Neural cell (in vitro differentiated cells): ENCODE measurements at regions not wholly inside any gene's neighbourhood (a gene's known extent, or its start where the extent isn't known, plus 50 kb on each side); places are given as distances from the start of the nearest gene placed in this dataset.

Experiments used
- H2AFZ ChIP-seq: fragments of 200-600, 300-800 bp; sonication (generic), shearing (Covaris generic); 2 replicates; pipeline ENCODE4 v1.6.0; 2014; ENCODE audit warnings: low read depth, mild to moderate bottlenecking, antibody characterized with exemption, low read length, moderate library complexity
- H3F3A ChIP-seq: fragments of 200-600 bp; shearing (Covaris generic); 2 replicates; pipeline ENCODE4 v1.6.1; 2016; ENCODE audit warnings: mild to moderate bottlenecking, moderate library complexity, mixed read lengths, antibody characterized with exemption, low read length; ENCODE audit not compliant: insufficient read depth, poor library complexity, severe bottlenecking
- H3K27ac ChIP-seq: fragments of 200-600, 300-800 bp; sonication (generic), shearing (Covaris generic); 2 replicates; pipeline ENCODE4 v1.5.1; 2014; ENCODE audit warnings: mild to moderate bottlenecking, low read length, moderate library complexity
- H3K27me3 ChIP-seq: fragments of 300-800, 200-600 bp; sonication (generic), shearing (Covaris generic); 2 replicates; pipeline ENCODE4 v1.6.0; 2014; ENCODE audit warnings: mild to moderate bottlenecking, low read depth, low read length, moderate library complexity; ENCODE audit not compliant: insufficient read depth
- H3K36me3 ChIP-seq: fragments of 300-800, 200-600 bp; sonication (generic), shearing (Covaris generic); 2 replicates; pipeline ENCODE4 v1.5.1; 2014; ENCODE audit warnings: mild to moderate bottlenecking, antibody characterized with exemption, low read length, moderate library complexity; ENCODE audit not compliant: insufficient read depth
- H3K4me2 ChIP-seq: fragments of 300-800, 200-600 bp; sonication (generic), shearing (Covaris generic); 2 replicates; pipeline ENCODE4 v1.6.0; 2014; ENCODE audit warnings: mild to moderate bottlenecking, low read length
- H3K4me3 ChIP-seq: fragments of 300-800, 200-600 bp; sonication (generic), shearing (Covaris generic); 2 replicates; pipeline ENCODE4 v1.5.1; 2014; ENCODE audit warnings: mild to moderate bottlenecking, low read length, moderate library complexity
- H3K79me2 ChIP-seq: fragments of 200-600 bp; shearing (Covaris generic); replicated peaks from 2 replicates; pipeline ENCODE4 v1.6.0; 2014; ENCODE audit warnings: mild to moderate bottlenecking, low read length, moderate library complexity; ENCODE audit not compliant: insufficient read depth
- H3K9ac ChIP-seq: fragments of 300-800, 200-600 bp; sonication (generic), shearing (Covaris generic); 2 replicates; pipeline ENCODE4 v1.6.1; 2016; ENCODE audit warnings: mild to moderate bottlenecking, low read length, mixed read lengths
- H3K9me2 ChIP-seq: fragments of 200-600 bp; shearing (Covaris generic); 2 replicates; pipeline ENCODE4 v1.6.1; 2016; ENCODE audit warnings: mild to moderate bottlenecking, low read length, mixed read lengths; ENCODE audit not compliant: insufficient read depth
- H3K9me3 ChIP-seq: fragments of 200-600, 300-800 bp; sonication (generic), shearing (Covaris generic); 2 replicates; pipeline ENCODE4 v1.6.1; 2016; ENCODE audit warnings: mild to moderate bottlenecking, mixed run types, low read length, moderate library complexity, mixed read lengths
- H4K20me1 ChIP-seq: fragments of 200-600 bp; shearing (Covaris generic); 2 replicates; pipeline ENCODE4 v1.6.1; 2016; ENCODE audit warnings: mild to moderate bottlenecking, mixed run types; ENCODE audit not compliant: insufficient read depth
- EP300 ChIP-seq: fragments of 450-650 bp; conservative IDR thresholded peaks from 2 replicates; pipeline ENCODE4 v1.6.1; 2014; ENCODE audit warnings: antibody characterized with exemption, mild to moderate bottlenecking, moderate library complexity; ENCODE audit not compliant: poor library complexity, severe bottlenecking
- MXI1 ChIP-seq: fragments of 450-650 bp; conservative IDR thresholded peaks from 2 replicates; pipeline ENCODE4 v1.6.1; 2014; ENCODE audit warnings: antibody characterized with exemption, mild to moderate bottlenecking; ENCODE audit not compliant: poor library complexity, severe bottlenecking
- POLR2AphosphoS5 ChIP-seq: IDR thresholded peaks from 2 replicates; pipeline ENCODE4 v1.6.1; 2012
- RAD21 ChIP-seq: fragments of 450-650 bp; conservative IDR thresholded peaks from 2 replicates; pipeline ENCODE4 v1.6.1; 2014; ENCODE audit warnings: antibody characterized with exemption, mild to moderate bottlenecking, moderate library complexity
- REST ChIP-seq: IDR thresholded peaks from 2 replicates; pipeline ENCODE4 v1.6.1; 2012; ENCODE audit warnings: borderline replicate concordance
- SMC3 ChIP-seq: fragments of 450-650 bp; conservative IDR thresholded peaks from 2 replicates; pipeline ENCODE4 v1.6.1; 2014; ENCODE audit warnings: antibody characterized with exemption, mild to moderate bottlenecking, moderate library complexity; ENCODE audit not compliant: poor library complexity
- TAF1 ChIP-seq: IDR thresholded peaks from 2 replicates; pipeline ENCODE4 v1.6.1; 2012; ENCODE audit warnings: low read depth
- TF ChIP-seq, protein P1 (sequence below): fragments of 450-650 bp; IDR thresholded peaks from 2 replicates; pipeline ENCODE4 v1.5.1; 2014; ENCODE audit warnings: antibody characterized with exemption, mild to moderate bottlenecking, moderate library complexity; ENCODE audit not compliant: poor library complexity, severe bottlenecking

GRCh38 chr3:72332689-72333088 is 515.6 kb downstream of the SHQ1 start:
- Histone ChIP-seq H2AFZ (no peak overlapping the region), H3K4me2 (no peak overlapping the region), H3K27ac (no peak overlapping the region), H4K20me1 (no peaks in the 10 kb centered on the region), H3K79me2 (no peaks in the 10 kb centered on the region), H3K9me2 (no peaks in the 10 kb centered on the region), H3K36me3 (no peaks in the 10 kb centered on the region), H3K9ac (no peak overlapping the region), H3K9me3 (no peaks in the 10 kb centered on the region), H3K4me3 (no peak overlapping the region), H3K27me3 (no peaks in the 10 kb centered on the region), H3F3A (no peaks in the 10 kb centered on the region)
- TF ChIP-seq, protein P1, sequence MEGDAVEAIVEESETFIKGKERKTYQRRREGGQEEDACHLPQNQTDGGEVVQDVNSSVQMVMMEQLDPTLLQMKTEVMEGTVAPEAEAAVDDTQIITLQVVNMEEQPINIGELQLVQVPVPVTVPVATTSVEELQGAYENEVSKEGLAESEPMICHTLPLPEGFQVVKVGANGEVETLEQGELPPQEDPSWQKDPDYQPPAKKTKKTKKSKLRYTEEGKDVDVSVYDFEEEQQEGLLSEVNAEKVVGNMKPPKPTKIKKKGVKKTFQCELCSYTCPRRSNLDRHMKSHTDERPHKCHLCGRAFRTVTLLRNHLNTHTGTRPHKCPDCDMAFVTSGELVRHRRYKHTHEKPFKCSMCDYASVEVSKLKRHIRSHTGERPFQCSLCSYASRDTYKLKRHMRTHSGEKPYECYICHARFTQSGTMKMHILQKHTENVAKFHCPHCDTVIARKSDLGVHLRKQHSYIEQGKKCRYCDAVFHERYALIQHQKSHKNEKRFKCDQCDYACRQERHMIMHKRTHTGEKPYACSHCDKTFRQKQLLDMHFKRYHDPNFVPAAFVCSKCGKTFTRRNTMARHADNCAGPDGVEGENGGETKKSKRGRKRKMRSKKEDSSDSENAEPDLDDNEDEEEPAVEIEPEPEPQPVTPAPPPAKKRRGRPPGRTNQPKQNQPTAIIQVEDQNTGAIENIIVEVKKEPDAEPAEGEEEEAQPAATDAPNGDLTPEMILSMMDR = no peak
- no peak for TF ChIP-seq EP300
- no peak for TF ChIP-seq TAF1
- no peak for TF ChIP-seq REST
- no peak for TF ChIP-seq POLR2AphosphoS5
- no peak for TF ChIP-seq RAD21

DNA sequence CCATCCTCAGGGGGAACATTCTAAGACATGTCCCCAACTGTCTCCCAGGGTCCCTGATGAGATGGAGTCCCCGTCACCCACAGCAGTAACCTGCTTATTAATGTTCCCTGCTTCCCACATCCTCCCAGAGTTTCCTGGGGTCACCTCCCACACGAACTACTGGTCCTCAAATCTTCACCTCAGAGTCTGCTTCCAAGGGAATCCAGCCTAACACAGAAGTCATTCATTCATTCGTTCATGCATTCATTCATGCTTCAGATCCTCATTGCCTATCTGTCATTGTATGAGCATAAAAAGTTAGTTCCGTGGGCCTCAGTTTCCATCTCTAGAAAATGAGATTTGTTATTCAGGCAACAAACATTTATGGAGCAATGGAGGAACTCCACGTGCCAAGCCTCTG is 516.2 kb downstream of the SHQ1 start:
- Histone ChIP-seq H3K27ac (no peak overlapping the region), H2AFZ (no peak overlapping the region), H3K9me2 (no peaks in the 10 kb centered on the region), H3K27me3 (no peaks in the 10 kb centered on the region), H4K20me1 (no peaks in the 10 kb centered on the region), H3K9me3 (no peaks in the 10 kb centered on the region), H3K4me3 (no peak overlapping the region), H3K79me2 (no peaks in the 10 kb centered on the region), H3F3A (no peaks in the 10 kb centered on the region), H3K36me3 (no peaks in the 10 kb centered on the region), H3K9ac (no peak overlapping the region), H3K4me2 (no peak overlapping the region)
- TF ChIP-seq TAF1 (no peak), SMC3 (no peak), RAD21 (no peak)

DNA sequence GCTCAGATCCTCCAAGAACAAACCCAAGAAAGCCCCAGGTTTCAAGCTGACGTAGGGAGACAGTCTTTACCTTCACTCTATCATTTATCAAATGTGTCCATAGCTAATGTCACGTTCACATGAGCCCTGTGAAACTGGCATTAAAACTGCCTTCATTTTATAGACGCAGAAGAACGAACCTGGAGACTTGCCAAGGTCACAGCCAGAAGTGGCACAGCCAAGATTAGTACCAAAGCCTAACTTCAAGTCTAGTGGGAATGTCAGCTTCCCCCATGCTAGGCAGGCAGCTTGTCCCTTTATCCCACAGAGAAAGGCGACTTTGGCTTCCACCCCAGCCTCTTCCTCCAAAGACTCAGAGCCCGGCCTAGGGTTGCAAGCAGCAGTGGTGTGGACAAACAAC is 517.2 kb downstream of the SHQ1 start:
- Histone ChIP-seq H3K27ac (no peak overlapping the region), H3K9ac (no peak overlapping the region), H3K4me3 (no peak overlapping the region), H3K36me3 (no peaks in the 10 kb centered on the region), H3K79me2 (no peaks in the 10 kb centered on the region), H4K20me1 (no peaks in the 10 kb centered on the region), H2AFZ (no peak overlapping the region), H3K4me2 (no peak overlapping the region), H3K9me3 (no peaks in the 10 kb centered on the region), H3K27me3 (no peaks in the 10 kb centered on the region), H3F3A (no peaks in the 10 kb centered on the region), H3K9me2 (no peaks in the 10 kb centered on the region)
- TF ChIP-seq MXI1 = no peak
- TF ChIP-seq RAD21 = no peak
- no peak for TF ChIP-seq POLR2AphosphoS5
